Neural cell (in vitro differentiated cells): ENCODE measurements at regions not wholly inside any gene's neighbourhood (a gene's known extent, or its start where the extent isn't known, plus 50 kb on each side); places are given as distances from the start of the nearest gene placed in this dataset.

Source experiments
- H2AFZ ChIP-seq: fragments of 200-600, 300-800 bp; sonication (generic), shearing (Covaris generic); 2 replicates; pipeline ENCODE4 v1.6.0; 2014; ENCODE audit warnings: low read depth, mild to moderate bottlenecking, antibody characterized with exemption, low read length, moderate library complexity
- H3F3A ChIP-seq: fragments of 200-600 bp; shearing (Covaris generic); 2 replicates; pipeline ENCODE4 v1.6.1; 2016; ENCODE audit warnings: mild to moderate bottlenecking, moderate library complexity, mixed read lengths, antibody characterized with exemption, low read length; ENCODE audit not compliant: insufficient read depth, poor library complexity, severe bottlenecking
- H3K27ac ChIP-seq: fragments of 200-600, 300-800 bp; sonication (generic), shearing (Covaris generic); 2 replicates; pipeline ENCODE4 v1.5.1; 2014; ENCODE audit warnings: mild to moderate bottlenecking, low read length, moderate library complexity
- H3K27me3 ChIP-seq: fragments of 300-800, 200-600 bp; sonication (generic), shearing (Covaris generic); 2 replicates; pipeline ENCODE4 v1.6.0; 2014; ENCODE audit warnings: mild to moderate bottlenecking, low read depth, low read length, moderate library complexity; ENCODE audit not compliant: insufficient read depth
- H3K36me3 ChIP-seq: fragments of 300-800, 200-600 bp; sonication (generic), shearing (Covaris generic); 2 replicates; pipeline ENCODE4 v1.5.1; 2014; ENCODE audit warnings: mild to moderate bottlenecking, antibody characterized with exemption, low read length, moderate library complexity; ENCODE audit not compliant: insufficient read depth
- H3K4me2 ChIP-seq: fragments of 300-800, 200-600 bp; sonication (generic), shearing (Covaris generic); 2 replicates; pipeline ENCODE4 v1.6.0; 2014; ENCODE audit warnings: mild to moderate bottlenecking, low read length
- H3K4me3 ChIP-seq: fragments of 300-800, 200-600 bp; sonication (generic), shearing (Covaris generic); 2 replicates; pipeline ENCODE4 v1.5.1; 2014; ENCODE audit warnings: mild to moderate bottlenecking, low read length, moderate library complexity
- H3K79me2 ChIP-seq: fragments of 200-600 bp; shearing (Covaris generic); replicated peaks from 2 replicates; pipeline ENCODE4 v1.6.0; 2014; ENCODE audit warnings: mild to moderate bottlenecking, low read length, moderate library complexity; ENCODE audit not compliant: insufficient read depth
- H3K9ac ChIP-seq: fragments of 300-800, 200-600 bp; sonication (generic), shearing (Covaris generic); 2 replicates; pipeline ENCODE4 v1.6.1; 2016; ENCODE audit warnings: mild to moderate bottlenecking, low read length, mixed read lengths
- H3K9me2 ChIP-seq: fragments of 200-600 bp; shearing (Covaris generic); 2 replicates; pipeline ENCODE4 v1.6.1; 2016; ENCODE audit warnings: mild to moderate bottlenecking, low read length, mixed read lengths; ENCODE audit not compliant: insufficient read depth
- H3K9me3 ChIP-seq: fragments of 200-600, 300-800 bp; sonication (generic), shearing (Covaris generic); 2 replicates; pipeline ENCODE4 v1.6.1; 2016; ENCODE audit warnings: mild to moderate bottlenecking, mixed run types, low read length, moderate library complexity, mixed read lengths
- H4K20me1 ChIP-seq: fragments of 200-600 bp; shearing (Covaris generic); 2 replicates; pipeline ENCODE4 v1.6.1; 2016; ENCODE audit warnings: mild to moderate bottlenecking, mixed run types; ENCODE audit not compliant: insufficient read depth
- EP300 ChIP-seq: fragments of 450-650 bp; conservative IDR thresholded peaks from 2 replicates; pipeline ENCODE4 v1.6.1; 2014; ENCODE audit warnings: antibody characterized with exemption, mild to moderate bottlenecking, moderate library complexity; ENCODE audit not compliant: poor library complexity, severe bottlenecking
- EZH2 ChIP-seq: fragments of 200-600, 300-800 bp; shearing (Covaris generic), sonication (generic); IDR thresholded peaks from 2 replicates; pipeline ENCODE4 v1.6.1; 2014; ENCODE audit warnings: antibody characterized with exemption, low read length, borderline replicate concordance, mild to moderate bottlenecking; ENCODE audit not compliant: insufficient read depth, poor library complexity, severe bottlenecking
- MXI1 ChIP-seq: fragments of 450-650 bp; conservative IDR thresholded peaks from 2 replicates; pipeline ENCODE4 v1.6.1; 2014; ENCODE audit warnings: antibody characterized with exemption, mild to moderate bottlenecking; ENCODE audit not compliant: poor library complexity, severe bottlenecking
- POLR2AphosphoS5 ChIP-seq: IDR thresholded peaks from 2 replicates; pipeline ENCODE4 v1.6.1; 2012
- RAD21 ChIP-seq: fragments of 450-650 bp; conservative IDR thresholded peaks from 2 replicates; pipeline ENCODE4 v1.6.1; 2014; ENCODE audit warnings: antibody characterized with exemption, mild to moderate bottlenecking, moderate library complexity
- SMC3 ChIP-seq: fragments of 450-650 bp; conservative IDR thresholded peaks from 2 replicates; pipeline ENCODE4 v1.6.1; 2014; ENCODE audit warnings: antibody characterized with exemption, mild to moderate bottlenecking, moderate library complexity; ENCODE audit not compliant: poor library complexity
- TAF1 ChIP-seq: IDR thresholded peaks from 2 replicates; pipeline ENCODE4 v1.6.1; 2012; ENCODE audit warnings: low read depth
- TF ChIP-seq, protein P1 (sequence below): IDR thresholded peaks from 2 replicates; pipeline ENCODE4 v1.6.1; 2012; ENCODE audit warnings: borderline replicate concordance
- TF ChIP-seq, protein P2 (sequence below): fragments of 450-650 bp; IDR thresholded peaks from 2 replicates; pipeline ENCODE4 v1.5.1; 2014; ENCODE audit warnings: antibody characterized with exemption, mild to moderate bottlenecking, moderate library complexity; ENCODE audit not compliant: poor library complexity, severe bottlenecking

DNA sequence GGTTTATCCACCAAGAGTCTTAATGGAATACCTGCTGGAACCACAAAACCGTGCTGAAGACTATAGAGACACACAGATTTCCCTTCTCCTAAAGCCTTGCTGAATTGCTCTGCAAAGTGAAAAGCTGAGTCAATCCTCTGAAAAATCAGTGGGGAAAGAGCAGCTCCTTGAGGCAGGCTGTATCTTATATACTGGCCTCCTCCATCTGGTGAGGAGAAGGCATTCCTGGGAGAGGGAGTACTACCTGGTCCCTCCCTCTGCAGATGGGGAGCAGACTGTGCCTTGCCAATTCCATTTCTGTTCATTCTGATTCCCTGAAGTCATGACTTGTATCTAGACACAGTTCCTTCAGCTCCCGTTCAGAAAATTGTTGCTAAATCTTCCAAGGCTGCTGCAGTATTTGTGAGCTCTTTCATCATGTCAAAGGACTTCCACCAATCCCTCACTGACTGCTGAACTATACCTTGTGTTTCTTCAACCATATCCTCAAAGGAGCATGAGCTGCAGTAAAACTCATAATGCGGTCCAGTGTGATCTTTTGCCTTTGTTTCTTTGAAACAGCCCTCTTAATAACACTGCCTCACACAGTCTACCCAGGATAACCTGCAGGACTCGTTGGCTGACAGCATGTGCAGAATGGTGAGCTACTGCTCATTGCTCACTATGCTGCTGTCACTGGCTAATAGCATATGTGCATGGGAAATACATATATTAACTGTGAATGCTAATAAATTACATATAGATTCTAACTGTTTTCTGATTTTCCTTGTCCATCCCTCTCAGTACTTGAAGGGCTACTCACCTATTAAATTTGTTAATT lies 84.5 kb downstream of the FOXD1 start:
- no peak overlapping the region for H2AFZ ChIP-seq
- no peak overlapping the region for H3K27ac ChIP-seq
- H3K9me3 ChIP-seq = no peaks in the 10 kb centered on the region
- no peaks in the 10 kb centered on the region for H3K27me3 ChIP-seq
- H3F3A ChIP-seq = no peaks in the 10 kb centered on the region
- TF ChIP-seq MXI1 = no peak
- TF ChIP-seq EZH2 = no peak
- no peak for TF ChIP-seq POLR2AphosphoS5
- TF ChIP-seq RAD21 = no peak
- TF ChIP-seq TAF1 = no peak
- TF ChIP-seq SMC3 = no peak
- TF ChIP-seq, protein P1, sequence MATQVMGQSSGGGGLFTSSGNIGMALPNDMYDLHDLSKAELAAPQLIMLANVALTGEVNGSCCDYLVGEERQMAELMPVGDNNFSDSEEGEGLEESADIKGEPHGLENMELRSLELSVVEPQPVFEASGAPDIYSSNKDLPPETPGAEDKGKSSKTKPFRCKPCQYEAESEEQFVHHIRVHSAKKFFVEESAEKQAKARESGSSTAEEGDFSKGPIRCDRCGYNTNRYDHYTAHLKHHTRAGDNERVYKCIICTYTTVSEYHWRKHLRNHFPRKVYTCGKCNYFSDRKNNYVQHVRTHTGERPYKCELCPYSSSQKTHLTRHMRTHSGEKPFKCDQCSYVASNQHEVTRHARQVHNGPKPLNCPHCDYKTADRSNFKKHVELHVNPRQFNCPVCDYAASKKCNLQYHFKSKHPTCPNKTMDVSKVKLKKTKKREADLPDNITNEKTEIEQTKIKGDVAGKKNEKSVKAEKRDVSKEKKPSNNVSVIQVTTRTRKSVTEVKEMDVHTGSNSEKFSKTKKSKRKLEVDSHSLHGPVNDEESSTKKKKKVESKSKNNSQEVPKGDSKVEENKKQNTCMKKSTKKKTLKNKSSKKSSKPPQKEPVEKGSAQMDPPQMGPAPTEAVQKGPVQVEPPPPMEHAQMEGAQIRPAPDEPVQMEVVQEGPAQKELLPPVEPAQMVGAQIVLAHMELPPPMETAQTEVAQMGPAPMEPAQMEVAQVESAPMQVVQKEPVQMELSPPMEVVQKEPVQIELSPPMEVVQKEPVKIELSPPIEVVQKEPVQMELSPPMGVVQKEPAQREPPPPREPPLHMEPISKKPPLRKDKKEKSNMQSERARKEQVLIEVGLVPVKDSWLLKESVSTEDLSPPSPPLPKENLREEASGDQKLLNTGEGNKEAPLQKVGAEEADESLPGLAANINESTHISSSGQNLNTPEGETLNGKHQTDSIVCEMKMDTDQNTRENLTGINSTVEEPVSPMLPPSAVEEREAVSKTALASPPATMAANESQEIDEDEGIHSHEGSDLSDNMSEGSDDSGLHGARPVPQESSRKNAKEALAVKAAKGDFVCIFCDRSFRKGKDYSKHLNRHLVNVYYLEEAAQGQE = no peak
- TF ChIP-seq, protein P2, sequence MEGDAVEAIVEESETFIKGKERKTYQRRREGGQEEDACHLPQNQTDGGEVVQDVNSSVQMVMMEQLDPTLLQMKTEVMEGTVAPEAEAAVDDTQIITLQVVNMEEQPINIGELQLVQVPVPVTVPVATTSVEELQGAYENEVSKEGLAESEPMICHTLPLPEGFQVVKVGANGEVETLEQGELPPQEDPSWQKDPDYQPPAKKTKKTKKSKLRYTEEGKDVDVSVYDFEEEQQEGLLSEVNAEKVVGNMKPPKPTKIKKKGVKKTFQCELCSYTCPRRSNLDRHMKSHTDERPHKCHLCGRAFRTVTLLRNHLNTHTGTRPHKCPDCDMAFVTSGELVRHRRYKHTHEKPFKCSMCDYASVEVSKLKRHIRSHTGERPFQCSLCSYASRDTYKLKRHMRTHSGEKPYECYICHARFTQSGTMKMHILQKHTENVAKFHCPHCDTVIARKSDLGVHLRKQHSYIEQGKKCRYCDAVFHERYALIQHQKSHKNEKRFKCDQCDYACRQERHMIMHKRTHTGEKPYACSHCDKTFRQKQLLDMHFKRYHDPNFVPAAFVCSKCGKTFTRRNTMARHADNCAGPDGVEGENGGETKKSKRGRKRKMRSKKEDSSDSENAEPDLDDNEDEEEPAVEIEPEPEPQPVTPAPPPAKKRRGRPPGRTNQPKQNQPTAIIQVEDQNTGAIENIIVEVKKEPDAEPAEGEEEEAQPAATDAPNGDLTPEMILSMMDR = no peak
- no peak for TF ChIP-seq EP300
- H4K20me1 ChIP-seq = no peaks in the 10 kb centered on the region
- no peaks in the 10 kb centered on the region for H3K79me2 ChIP-seq
- H3K4me3 ChIP-seq = no peak overlapping the region
- H3K36me3 ChIP-seq = no peaks in the 10 kb centered on the region
- no peaks in the 10 kb centered on the region for H3K9me2 ChIP-seq
- H3K9ac ChIP-seq = no peak overlapping the region
- no peak overlapping the region for H3K4me2 ChIP-seq

DNA sequence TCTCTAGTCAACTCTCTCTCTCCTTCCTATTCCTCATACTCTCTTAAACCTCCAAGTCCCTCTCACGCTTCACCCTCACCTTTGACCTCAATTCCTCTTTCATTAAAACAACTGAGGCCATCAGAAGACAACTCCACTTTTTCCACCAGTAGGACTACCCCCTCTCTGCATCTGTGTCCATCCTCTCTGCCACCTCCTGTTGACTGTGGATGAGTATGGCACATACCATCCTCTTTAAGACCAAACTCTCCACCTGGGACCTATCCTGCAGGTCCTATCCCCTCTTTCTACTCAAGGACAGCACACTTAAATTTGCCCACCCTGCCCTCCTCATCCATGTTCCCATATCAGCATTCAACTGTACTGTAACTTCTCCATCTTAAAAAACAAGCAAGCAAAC lies 89.2 kb downstream of the FOXD1 start:
- no peak overlapping the region for H2AFZ ChIP-seq
- H3K79me2 ChIP-seq = no peaks in the 10 kb centered on the region
- no peaks in the 10 kb centered on the region for H3K36me3 ChIP-seq
- no peaks in the 10 kb centered on the region for H3K9me2 ChIP-seq
- H3K9ac ChIP-seq = no peak overlapping the region
- no peaks in the 10 kb centered on the region for H3K9me3 ChIP-seq
- no peak overlapping the region for H3K4me2 ChIP-seq
- H3K27me3 ChIP-seq = no peaks in the 10 kb centered on the region
- H3F3A ChIP-seq = no peaks in the 10 kb centered on the region
- H3K4me3 ChIP-seq = no peak overlapping the region
- H4K20me1 ChIP-seq = no peaks in the 10 kb centered on the region
- no peak for TF ChIP-seq RAD21
- no peak for TF ChIP-seq TAF1
- TF ChIP-seq, protein P2 = no peak
- TF ChIP-seq EZH2 = no peak
- TF ChIP-seq SMC3 = no peak
- TF ChIP-seq EP300 = no peak
- no peak for TF ChIP-seq POLR2AphosphoS5
- no peak overlapping the region for H3K27ac ChIP-seq
